Suprapubic skin (tissue), 4 donors: ENCODE measurements at regions not wholly inside any gene's neighbourhood (a gene's known extent, or its start where the extent isn't known, plus 50 kb on each side); places are given as distances from the start of the nearest gene placed in this dataset.

Source experiments
- POLR2A ChIP-seq, 2 donors: fragments of 450-650 bp; IDR thresholded peaks; one replicate each; pipeline ENCODE4 v1.6.1; 2017; ENCODE audit warnings: antibody characterized with exemption in 2 of 2, mild to moderate bottlenecking in 2 of 2, moderate library complexity in 2 of 2
- POLR2AphosphoS5 ChIP-seq, 3 donors: sonication (generic); formaldehyde crosslinking; IDR thresholded peaks; one replicate each; pipeline ENCODE4 v1.6.1; 2017; ENCODE audit warnings: antibody characterized with exemption in 3 of 3
- TF ChIP-seq, protein P1 (sequence below), 2 donors: fragments of 200-600 bp in 1 of 2; fragments of 450-650 bp in 1 of 2; sonication (generic) in 1 of 2; IDR thresholded peaks; one replicate each; pipeline ENCODE4 v1.5.1; 2016 to 2019; ENCODE audit warnings: antibody characterized with exemption in 2 of 2, mild to moderate bottlenecking in 1 of 2, moderate library complexity in 1 of 2

DNA sequence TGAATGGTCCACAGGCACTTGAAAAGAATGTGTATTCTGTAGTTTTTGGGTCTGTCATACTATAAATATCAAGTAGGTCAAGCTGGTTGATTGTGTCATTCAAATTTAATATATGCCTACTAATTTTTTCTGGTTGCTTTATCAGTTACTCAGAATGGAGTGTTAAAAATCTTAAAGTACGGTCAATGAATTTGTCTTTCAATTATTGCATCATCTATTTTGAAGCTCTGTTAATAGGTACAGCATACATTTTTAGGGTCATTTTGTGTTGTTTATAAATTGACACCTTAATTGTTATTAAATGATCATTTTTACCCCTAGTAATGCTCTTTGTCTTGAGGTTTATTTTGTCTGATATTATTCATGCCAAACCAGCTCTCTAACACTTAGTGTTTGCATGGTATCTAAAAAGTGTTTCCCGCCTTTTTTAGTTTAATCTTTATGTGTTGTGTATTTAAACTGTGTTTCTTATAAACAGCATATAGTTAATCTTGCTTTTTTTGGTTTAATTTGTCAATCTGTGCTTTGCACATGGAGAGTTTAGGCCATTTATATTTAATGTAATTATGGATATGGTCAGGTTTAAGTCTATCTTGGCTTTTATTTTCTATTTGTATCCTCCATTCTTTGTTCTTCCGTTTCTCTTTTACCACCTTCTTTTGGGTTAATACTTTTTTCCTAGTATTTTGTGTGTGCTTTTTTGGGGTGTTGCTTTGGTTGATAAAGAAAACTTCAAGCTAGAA lies 204.9 kb upstream of the EEF2KMT start:
- TF ChIP-seq POLR2A (IDR thresholded peaks at IDR 0.05) (no peak), POLR2AphosphoS5 (IDR thresholded peaks at IDR 0.05) (no peak)
- TF ChIP-seq, protein P1, sequence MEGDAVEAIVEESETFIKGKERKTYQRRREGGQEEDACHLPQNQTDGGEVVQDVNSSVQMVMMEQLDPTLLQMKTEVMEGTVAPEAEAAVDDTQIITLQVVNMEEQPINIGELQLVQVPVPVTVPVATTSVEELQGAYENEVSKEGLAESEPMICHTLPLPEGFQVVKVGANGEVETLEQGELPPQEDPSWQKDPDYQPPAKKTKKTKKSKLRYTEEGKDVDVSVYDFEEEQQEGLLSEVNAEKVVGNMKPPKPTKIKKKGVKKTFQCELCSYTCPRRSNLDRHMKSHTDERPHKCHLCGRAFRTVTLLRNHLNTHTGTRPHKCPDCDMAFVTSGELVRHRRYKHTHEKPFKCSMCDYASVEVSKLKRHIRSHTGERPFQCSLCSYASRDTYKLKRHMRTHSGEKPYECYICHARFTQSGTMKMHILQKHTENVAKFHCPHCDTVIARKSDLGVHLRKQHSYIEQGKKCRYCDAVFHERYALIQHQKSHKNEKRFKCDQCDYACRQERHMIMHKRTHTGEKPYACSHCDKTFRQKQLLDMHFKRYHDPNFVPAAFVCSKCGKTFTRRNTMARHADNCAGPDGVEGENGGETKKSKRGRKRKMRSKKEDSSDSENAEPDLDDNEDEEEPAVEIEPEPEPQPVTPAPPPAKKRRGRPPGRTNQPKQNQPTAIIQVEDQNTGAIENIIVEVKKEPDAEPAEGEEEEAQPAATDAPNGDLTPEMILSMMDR (IDR thresholded peaks at IDR 0.05), result no peak
